Mammary epithelial cell (primary cell): ENCODE measurements at regions not wholly inside any gene's neighbourhood (a gene's known extent, or its start where the extent isn't known, plus 50 kb on each side); places are given as distances from the start of the nearest gene placed in this dataset.

ENCODE experiments used
- CTCF ChIP-seq, 2 donors: IDR thresholded peaks in 1 of 2; conservative IDR thresholded peaks in 1 of 2; 2 replicates each; pipeline ENCODE4 v1.5.1; 2011 to 2012; ENCODE audit warnings: inconsistent platforms in 2 of 2, low read length in 2 of 2, mild to moderate bottlenecking in 2 of 2, control low read depth in 1 of 2, low read depth in 1 of 2; ENCODE audit not compliant: insufficient read depth in 1 of 2; ENCODE audit errors: extremely low read depth in 1 of 2
- EZH2 ChIP-seq: IDR thresholded peaks from 2 replicates; pipeline ENCODE4 v1.6.1; 2012; ENCODE audit warnings: low read length, inconsistent platforms, borderline replicate concordance

- no peak for TF ChIP-seq CTCF (conservative IDR thresholded peaks at IDR 0.05 in 1 of 2, IDR thresholded peaks at IDR 0.05 in 1 of 2; ENCODE audit: extremely low read depth in 1 of 2, insufficient read depth in 1 of 2, low read depth in 1 of 2, low read length in 2 of 2)
- TF ChIP-seq EZH2: no peak
Measured at GRCh38 chr12:13547283-13547682, 350.8 kb downstream of the EMP1 start.
